Fibroblast of gingiva (primary cell): ENCODE measurements at regions not wholly inside any gene's neighbourhood (a gene's known extent, or its start where the extent isn't known, plus 50 kb on each side); places are given as distances from the start of the nearest gene placed in this dataset.

Source experiments
- DNase-seq: peaks from one replicate; pipeline ENCODE4 v3.0.0-alpha.2; 2011; ENCODE audit warnings: low read depth

- no peak for DNase-seq
Measured at GRCh38 chr1:57633881-57634280, 210.0 kb upstream of the DAB1 start.

DNA sequence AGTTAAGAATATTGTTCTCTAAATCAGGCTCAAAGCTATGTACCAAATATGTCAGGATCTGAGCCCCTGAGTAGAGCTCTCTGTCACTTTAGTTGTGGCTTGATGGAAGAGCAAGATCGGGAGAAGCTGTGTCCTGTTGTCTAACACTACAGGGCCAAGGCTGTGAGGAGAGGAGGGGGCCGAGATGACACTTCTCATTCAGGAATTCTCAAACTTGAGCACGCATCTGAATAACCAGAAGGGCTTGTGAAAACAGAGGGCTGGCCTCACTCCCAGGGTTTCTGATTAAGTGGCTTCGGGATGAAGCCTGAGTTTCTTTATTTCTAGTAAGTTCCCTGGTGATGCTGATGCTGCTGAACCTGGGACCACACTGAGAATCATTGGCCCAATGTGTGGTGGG lies 209.2 kb upstream of the DAB1 start:
- DNase-seq, result no peak

- no peak for DNase-seq
Measured at GRCh38 chr1:57632401-57632800, 208.5 kb upstream of the DAB1 start.

GRCh38 chr1:57627612-57628011 lies 203.8 kb upstream of the DAB1 start:
- DNase-seq, result no peak

GRCh38 chr1:57623791-57624538 lies 200.1 kb upstream of the DAB1 start:
- DNase-seq, result no peak

GRCh38 chr1:57623039-57623790 lies 199.4 kb upstream of the DAB1 start:
- no peak for DNase-seq

GRCh38 chr1:57621776-57622175 lies 197.9 kb upstream of the DAB1 start:
- DNase-seq, result no peak

GRCh38 chr1:57620605-57621004 lies 196.7 kb upstream of the DAB1 start:
- DNase-seq, result no peak

DNA sequence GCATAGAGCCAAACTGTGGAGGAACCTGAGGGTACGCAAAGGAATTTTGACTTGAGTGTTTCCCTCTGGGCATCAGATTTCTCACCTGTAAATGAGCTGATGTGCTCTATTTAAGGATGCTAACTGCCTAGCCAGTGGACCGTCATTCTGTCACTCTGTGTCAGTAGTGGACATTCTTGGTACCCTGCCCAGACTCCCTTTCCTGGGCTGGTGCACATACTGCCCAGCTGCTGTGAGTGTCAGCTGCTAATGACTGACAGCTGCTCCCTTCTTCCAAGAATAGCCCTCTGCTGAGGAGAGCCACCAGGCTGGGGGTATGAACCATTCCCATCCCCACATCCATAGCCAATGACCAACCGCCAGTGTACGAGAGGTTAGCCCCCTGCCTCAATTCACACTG lies 193.1 kb upstream of the DAB1 start:
- DNase-seq, result no peak

GRCh38 chr1:57615956-57616355 lies 192.1 kb upstream of the DAB1 start:
- no peak for DNase-seq

- DNase-seq, result no peak
Measured at GRCh38 chr1:57612833-57613232, 189.0 kb upstream of the DAB1 start.

- DNase-seq, result no peak
Measured at GRCh38 chr1:57605933-57606332, 182.1 kb upstream of the DAB1 start.

- DNase-seq, result no peak
Measured at GRCh38 chr1:57603696-57604095, 179.8 kb upstream of the DAB1 start.

- DNase-seq, result no peak
Measured at GRCh38 chr1:57600424-57600823, 176.6 kb upstream of the DAB1 start.

GRCh38 chr1:57599236-57599994 lies 175.6 kb upstream of the DAB1 start:
- no peak for DNase-seq

GRCh38 chr1:57597036-57597435 lies 173.2 kb upstream of the DAB1 start:
- no peak for DNase-seq

DNA sequence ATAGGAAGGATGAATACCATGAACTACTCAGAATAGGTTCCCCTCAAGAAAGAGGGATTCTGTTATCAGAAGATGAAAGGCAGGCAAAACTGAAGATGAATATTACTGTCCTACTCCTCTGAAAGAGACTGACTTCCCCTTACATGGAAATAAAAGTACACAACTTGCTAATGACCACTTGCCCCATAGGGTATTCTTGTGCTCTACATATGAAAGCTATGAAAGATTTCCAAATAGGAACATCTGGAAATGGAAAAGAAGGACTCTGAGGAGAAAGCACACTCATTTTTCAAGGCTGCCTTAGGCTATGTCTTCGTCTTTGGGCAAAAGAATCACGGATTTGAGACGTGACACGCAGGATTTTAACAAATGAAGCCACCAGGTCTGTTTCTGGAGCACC lies 170.1 kb upstream of the DAB1 start:
- DNase-seq, result no peak

- no peak for DNase-seq
Measured at GRCh38 chr1:57591842-57592241, 168.0 kb upstream of the DAB1 start.

GRCh38 chr1:57590978-57591377 lies 167.1 kb upstream of the DAB1 start:
- DNase-seq, result no peak

DNA sequence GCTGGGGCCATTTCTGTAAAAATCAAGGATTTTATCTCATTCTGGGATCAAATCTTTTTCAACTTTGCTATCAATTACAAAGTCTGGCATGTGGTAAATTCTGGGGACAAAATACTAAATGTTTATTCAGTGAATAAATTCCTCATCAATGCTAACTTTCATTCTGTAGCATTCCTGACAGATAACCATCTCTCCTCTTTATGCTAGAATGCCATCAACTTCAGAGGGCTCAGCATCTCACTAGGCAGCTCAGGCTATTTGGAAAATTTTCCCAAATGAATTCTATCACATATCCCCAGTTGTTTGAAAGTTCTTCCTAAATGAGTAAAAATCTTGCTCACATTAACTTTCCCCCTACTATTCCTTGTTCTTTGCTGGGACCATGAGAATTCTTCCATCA lies 163.0 kb upstream of the DAB1 start:
- no peak for DNase-seq

GRCh38 chr1:57578680-57579079 lies 154.8 kb upstream of the DAB1 start:
- DNase-seq, result no peak

GRCh38 chr1:57578099-57578498 lies 154.2 kb upstream of the DAB1 start:
- DNase-seq, result no peak

DNA sequence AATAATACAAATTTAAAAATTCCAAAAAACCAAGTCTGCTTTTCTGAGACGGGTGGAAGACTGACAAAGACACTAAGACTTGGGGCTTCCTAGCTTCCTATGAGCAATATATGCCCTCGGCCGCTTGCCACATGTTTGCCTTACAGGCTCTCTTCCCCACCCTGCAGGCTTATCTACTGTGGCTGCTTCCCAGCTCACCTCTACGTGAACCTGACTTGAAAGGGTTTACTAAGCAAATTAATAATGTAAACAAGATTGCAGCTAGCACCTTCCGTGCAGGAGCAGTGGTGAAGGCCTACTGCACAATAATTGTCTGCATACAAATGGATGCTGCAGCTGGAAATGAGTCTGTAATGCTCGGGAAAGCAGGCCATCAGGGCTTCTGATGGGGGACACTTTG lies 152.9 kb upstream of the DAB1 start:
- no peak for DNase-seq
